ENCODE measurements at regions not wholly inside any gene's neighbourhood (a gene's known extent, or its start where the extent isn't known, plus 50 kb on each side); places are given as distances from the start of the nearest gene placed in this dataset.

DNA sequence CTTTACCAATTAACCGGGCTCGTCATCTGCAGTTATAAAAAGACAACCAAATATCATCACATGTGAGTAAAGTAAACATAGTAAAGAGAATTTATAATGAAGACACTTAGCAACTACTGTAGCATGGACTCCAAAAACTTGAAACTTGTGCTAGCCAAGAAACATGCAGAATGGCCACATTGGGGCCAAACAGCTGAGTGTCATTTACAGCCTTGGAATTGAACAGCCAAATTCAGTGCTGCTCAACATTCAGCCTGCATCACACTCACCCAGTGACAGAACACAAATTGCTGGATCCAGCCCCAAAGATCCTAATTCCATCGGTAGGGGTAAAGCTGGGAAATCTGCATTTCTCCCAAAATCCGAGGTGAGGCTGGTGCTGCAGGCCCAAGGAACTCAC, 224.8 kb upstream of the GYPC start:
- Histone ChIP-seq H2AFZ (ENCODE audit: low read depth, low read length) (no peak overlapping the region), H3K4me3 (ENCODE audit: low read length) (no peak overlapping the region), H3K9ac (ENCODE audit: low read length) (no peak overlapping the region), H3K36me3 (replicated peaks; ENCODE audit: low read depth, low read length) (no peaks in the 10 kb centered on the region), H3K27me3 (ENCODE audit: low read depth, low read length) (no peaks in the 10 kb centered on the region), H3K27ac (ENCODE audit: low read length) (no peak overlapping the region), H3K4me2 (ENCODE audit: low read length) (no peak overlapping the region), H3K79me2 (ENCODE audit: low read length) (no peaks in the 10 kb centered on the region), H3K9me3 (ENCODE audit: insufficient read depth, low read length) (no peaks in the 10 kb centered on the region), H4K20me1 (ENCODE audit: insufficient read depth, low read length) (no peaks in the 10 kb centered on the region), H3K4me1 (ENCODE audit: low read length) (no peaks in the 10 kb centered on the region)
- no peak for TF ChIP-seq EZH2phosphoT487 (IDR thresholded peaks at IDR 0.05; ENCODE audit: low read depth)
- TF ChIP-seq, protein P1, sequence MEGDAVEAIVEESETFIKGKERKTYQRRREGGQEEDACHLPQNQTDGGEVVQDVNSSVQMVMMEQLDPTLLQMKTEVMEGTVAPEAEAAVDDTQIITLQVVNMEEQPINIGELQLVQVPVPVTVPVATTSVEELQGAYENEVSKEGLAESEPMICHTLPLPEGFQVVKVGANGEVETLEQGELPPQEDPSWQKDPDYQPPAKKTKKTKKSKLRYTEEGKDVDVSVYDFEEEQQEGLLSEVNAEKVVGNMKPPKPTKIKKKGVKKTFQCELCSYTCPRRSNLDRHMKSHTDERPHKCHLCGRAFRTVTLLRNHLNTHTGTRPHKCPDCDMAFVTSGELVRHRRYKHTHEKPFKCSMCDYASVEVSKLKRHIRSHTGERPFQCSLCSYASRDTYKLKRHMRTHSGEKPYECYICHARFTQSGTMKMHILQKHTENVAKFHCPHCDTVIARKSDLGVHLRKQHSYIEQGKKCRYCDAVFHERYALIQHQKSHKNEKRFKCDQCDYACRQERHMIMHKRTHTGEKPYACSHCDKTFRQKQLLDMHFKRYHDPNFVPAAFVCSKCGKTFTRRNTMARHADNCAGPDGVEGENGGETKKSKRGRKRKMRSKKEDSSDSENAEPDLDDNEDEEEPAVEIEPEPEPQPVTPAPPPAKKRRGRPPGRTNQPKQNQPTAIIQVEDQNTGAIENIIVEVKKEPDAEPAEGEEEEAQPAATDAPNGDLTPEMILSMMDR (IDR thresholded peaks at IDR 0.05; ENCODE audit: low read depth, low read length): no peak

DNA sequence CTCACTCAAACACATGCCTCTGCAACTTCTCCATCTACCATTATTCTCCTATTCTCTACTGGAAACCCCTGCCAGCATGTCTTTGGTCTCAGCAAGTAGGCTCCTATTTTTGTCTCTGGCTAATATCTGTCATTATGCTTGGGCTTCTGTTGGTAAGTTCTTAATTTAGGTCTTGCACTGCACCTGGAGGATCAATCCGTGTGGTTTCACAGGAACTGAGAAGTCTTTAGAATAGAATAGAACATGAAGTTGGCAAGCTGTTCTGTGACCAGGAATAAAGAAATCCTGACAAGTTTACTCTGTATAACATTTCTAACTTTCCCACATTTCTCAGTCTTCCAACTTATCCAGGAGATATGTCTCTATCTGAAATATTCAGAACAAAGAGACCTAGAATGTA, 219.5 kb upstream of the GYPC start:
- Histone ChIP-seq H3K9me3 (ENCODE audit: insufficient read depth, low read length) (no peaks in the 10 kb centered on the region), H3K36me3 (replicated peaks; ENCODE audit: low read depth, low read length) (no peaks in the 10 kb centered on the region), H3K27me3 (ENCODE audit: low read depth, low read length) (no peaks in the 10 kb centered on the region), H3K79me2 (ENCODE audit: low read length) (no peaks in the 10 kb centered on the region), H3K4me2 (ENCODE audit: low read length) (no peak overlapping the region), H3K4me3 (ENCODE audit: low read length) (no peak overlapping the region), H3K4me1 (ENCODE audit: low read length) (no peaks in the 10 kb centered on the region), H4K20me1 (ENCODE audit: insufficient read depth, low read length) (no peaks in the 10 kb centered on the region), H3K27ac (ENCODE audit: low read length) (no peak overlapping the region), H3K9ac (ENCODE audit: low read length) (no peak overlapping the region), H2AFZ (ENCODE audit: low read depth, low read length) (no peak overlapping the region)
- TF ChIP-seq EZH2phosphoT487 (IDR thresholded peaks at IDR 0.05; ENCODE audit: low read depth): no peak
- TF ChIP-seq, protein P1 (IDR thresholded peaks at IDR 0.05; ENCODE audit: low read depth, low read length): no peak

DNA sequence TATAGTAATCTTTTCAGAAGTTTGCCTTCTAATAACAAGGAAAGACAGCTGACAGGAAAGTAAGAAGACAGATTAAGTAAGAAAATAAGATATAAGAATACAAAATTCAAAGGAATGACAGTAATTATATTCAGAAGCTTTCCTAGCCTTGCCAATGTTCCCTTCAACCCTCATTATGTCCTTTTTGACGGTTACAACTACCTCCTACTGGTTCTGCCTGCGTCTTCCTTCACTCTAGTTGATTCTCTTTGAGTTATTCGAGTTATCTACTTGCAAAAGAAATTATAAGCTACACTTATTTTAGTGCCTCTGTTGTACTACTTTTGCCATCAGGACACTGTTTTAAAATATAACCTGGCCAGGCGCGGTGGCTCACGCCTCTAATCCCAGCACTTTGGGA, 218.9 kb upstream of the GYPC start:
- H3K27me3 ChIP-seq (ENCODE audit: low read depth, low read length): no peaks in the 10 kb centered on the region
- H4K20me1 ChIP-seq (ENCODE audit: insufficient read depth, low read length): no peaks in the 10 kb centered on the region
- TF ChIP-seq, protein P1 (IDR thresholded peaks at IDR 0.05; ENCODE audit: low read depth, low read length): no peak
- no peak for TF ChIP-seq EZH2phosphoT487 (IDR thresholded peaks at IDR 0.05; ENCODE audit: low read depth)
- no peaks in the 10 kb centered on the region for H3K36me3 ChIP-seq (replicated peaks; ENCODE audit: low read depth, low read length)
- no peak overlapping the region for H3K4me3 ChIP-seq (ENCODE audit: low read length)
- no peak overlapping the region for H2AFZ ChIP-seq (ENCODE audit: low read depth, low read length)
- H3K79me2 ChIP-seq (ENCODE audit: low read length): no peaks in the 10 kb centered on the region
- no peak overlapping the region for H3K9ac ChIP-seq (ENCODE audit: low read length)
- H3K4me2 ChIP-seq (ENCODE audit: low read length): no peak overlapping the region
- no peaks in the 10 kb centered on the region for H3K4me1 ChIP-seq (ENCODE audit: low read length)
- no peak overlapping the region for H3K27ac ChIP-seq (ENCODE audit: low read length)
- H3K9me3 ChIP-seq (ENCODE audit: insufficient read depth, low read length): no peaks in the 10 kb centered on the region

DNA sequence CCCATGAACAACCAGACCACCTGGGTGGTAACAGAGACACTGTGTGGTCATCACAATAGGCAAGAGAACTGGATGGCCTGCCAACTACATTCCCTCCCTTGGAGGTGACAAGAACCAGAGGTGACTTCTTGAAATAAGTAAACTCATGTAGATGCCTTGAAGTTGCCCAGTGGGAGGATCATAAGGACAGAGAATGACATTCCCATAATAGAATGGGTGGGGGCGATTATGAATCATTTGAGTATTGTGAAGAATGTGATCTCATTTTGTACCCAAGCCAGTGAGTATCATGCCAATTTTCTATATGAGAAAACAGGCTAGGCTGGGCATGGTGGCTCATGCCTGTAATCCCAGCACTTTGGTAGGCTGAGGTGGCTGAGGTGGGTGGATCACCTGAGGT, 211.4 kb upstream of the GYPC start:
- no peaks in the 10 kb centered on the region for H3K79me2 ChIP-seq (ENCODE audit: low read length)
- H3K4me2 ChIP-seq (ENCODE audit: low read length): no peak overlapping the region
- no peaks in the 10 kb centered on the region for H3K36me3 ChIP-seq (replicated peaks; ENCODE audit: low read depth, low read length)
- no peaks in the 10 kb centered on the region for H4K20me1 ChIP-seq (ENCODE audit: insufficient read depth, low read length)
- H3K4me3 ChIP-seq (ENCODE audit: low read length): no peak overlapping the region
- H3K27me3 ChIP-seq (ENCODE audit: low read depth, low read length): no peaks in the 10 kb centered on the region
- H3K9me3 ChIP-seq (ENCODE audit: insufficient read depth, low read length): no peaks in the 10 kb centered on the region
- H3K4me1 ChIP-seq (ENCODE audit: low read length): peaks cover 3% of the 10 kb centered on the region
- no peak overlapping the region for H3K9ac ChIP-seq (ENCODE audit: low read length)
- no peak overlapping the region for H2AFZ ChIP-seq (ENCODE audit: low read depth, low read length)
- no peak overlapping the region for H3K27ac ChIP-seq (ENCODE audit: low read length)
- TF ChIP-seq EZH2phosphoT487 (IDR thresholded peaks at IDR 0.05; ENCODE audit: low read depth): no peak
- TF ChIP-seq, protein P1 (IDR thresholded peaks at IDR 0.05; ENCODE audit: low read depth, low read length): no peak
